B cell (primary cell): ENCODE measurements at regions not wholly inside any gene's neighbourhood (a gene's known extent, or its start where the extent isn't known, plus 50 kb on each side); places are given as distances from the start of the nearest gene placed in this dataset.

ENCODE experiments used
- CTCF ChIP-seq: fragments of 200-600 bp; IDR thresholded peaks from one replicate; pipeline ENCODE4 v1.8.0; 2022; ENCODE audit warnings: antibody characterized with exemption, mild to moderate bottlenecking
- EZH2 ChIP-seq: IDR thresholded peaks from 2 replicates; pipeline ENCODE4 v1.6.1; 2012; ENCODE audit warnings: borderline replicate concordance, low read depth, mild to moderate bottlenecking, moderate library complexity, low read length; ENCODE audit not compliant: insufficient read depth, poor library complexity, severe bottlenecking

DNA sequence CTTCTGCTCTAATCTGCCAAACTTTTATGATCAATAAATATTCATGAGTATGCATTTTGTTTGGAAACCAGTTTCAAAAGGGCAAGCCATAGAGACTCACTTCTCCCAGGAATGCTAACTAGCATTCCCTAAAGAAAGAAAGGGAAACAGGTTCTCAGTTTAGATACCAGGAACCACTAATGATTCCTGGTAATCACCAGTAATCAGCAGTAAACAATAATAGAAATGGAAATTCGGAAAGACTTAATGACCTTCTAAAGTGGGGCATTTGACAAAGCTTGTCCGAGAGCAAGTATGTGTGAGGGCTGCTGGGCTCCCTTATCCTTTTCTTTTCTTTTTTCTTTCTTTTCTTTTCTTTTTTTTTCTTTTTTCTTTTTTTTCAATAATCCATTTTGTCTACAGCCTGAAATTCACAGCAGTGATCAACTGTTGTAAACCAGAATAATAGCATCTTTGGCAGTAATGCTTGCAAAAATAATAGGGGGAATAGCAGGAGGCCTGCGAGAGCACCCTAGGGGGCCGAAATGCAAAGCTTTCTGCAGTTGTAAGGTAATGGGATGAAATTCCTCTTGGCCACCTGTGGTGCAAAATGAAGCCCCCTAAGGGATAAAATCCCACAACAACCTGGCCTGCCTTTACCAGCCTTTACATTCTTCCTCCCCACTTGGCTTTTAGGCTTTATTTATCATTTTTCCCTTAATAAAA, 253.2 kb downstream of the ZPLD1 start:
- TF ChIP-seq CTCF (no peak), EZH2 (no peak)
